ENCODE measurements at regions not wholly inside any gene's neighbourhood (a gene's known extent, or its start where the extent isn't known, plus 50 kb on each side); places are given as distances from the start of the nearest gene placed in this dataset.

- 89% methylated on average over 1 of the region's 1 CpG for WGBS (ENCODE audit: low lambda C conversion rate, missing lambda C conversion rate)
- Histone ChIP-seq H3K27ac (no peak overlapping the region), H3K79me2 (no peaks in the 10 kb centered on the region), H3K36me3 (replicated peaks; ENCODE audit: insufficient read depth, low read depth) (no peaks in the 10 kb centered on the region), H2AFZ (no peak overlapping the region), H3K27me3 (no peaks in the 10 kb centered on the region), H3K9me3 (ENCODE audit: low read depth) (no peaks in the 10 kb centered on the region), H4K20me1 (ENCODE audit: insufficient read depth, poor library complexity, severe bottlenecking) (no peaks in the 10 kb centered on the region), H3K4me2 (no peak overlapping the region), H3K4me3 (no peak overlapping the region), H3K4me1 (ENCODE audit: insufficient read depth) (no peaks in the 10 kb centered on the region), H3K9me2 (replicated peaks; ENCODE audit: insufficient read depth) (no peaks in the 10 kb centered on the region)
- DNase-seq (ENCODE audit: low spot score): no peak
- TF ChIP-seq EZH2phosphoT487 (IDR thresholded peaks at IDR 0.05; ENCODE audit: low read depth, severe bottlenecking, unreplicated experiment) (no peak), EZH2 (IDR thresholded peaks at IDR 0.05; ENCODE audit: borderline replicate concordance) (no peak)
- TF ChIP-seq, protein P1, sequence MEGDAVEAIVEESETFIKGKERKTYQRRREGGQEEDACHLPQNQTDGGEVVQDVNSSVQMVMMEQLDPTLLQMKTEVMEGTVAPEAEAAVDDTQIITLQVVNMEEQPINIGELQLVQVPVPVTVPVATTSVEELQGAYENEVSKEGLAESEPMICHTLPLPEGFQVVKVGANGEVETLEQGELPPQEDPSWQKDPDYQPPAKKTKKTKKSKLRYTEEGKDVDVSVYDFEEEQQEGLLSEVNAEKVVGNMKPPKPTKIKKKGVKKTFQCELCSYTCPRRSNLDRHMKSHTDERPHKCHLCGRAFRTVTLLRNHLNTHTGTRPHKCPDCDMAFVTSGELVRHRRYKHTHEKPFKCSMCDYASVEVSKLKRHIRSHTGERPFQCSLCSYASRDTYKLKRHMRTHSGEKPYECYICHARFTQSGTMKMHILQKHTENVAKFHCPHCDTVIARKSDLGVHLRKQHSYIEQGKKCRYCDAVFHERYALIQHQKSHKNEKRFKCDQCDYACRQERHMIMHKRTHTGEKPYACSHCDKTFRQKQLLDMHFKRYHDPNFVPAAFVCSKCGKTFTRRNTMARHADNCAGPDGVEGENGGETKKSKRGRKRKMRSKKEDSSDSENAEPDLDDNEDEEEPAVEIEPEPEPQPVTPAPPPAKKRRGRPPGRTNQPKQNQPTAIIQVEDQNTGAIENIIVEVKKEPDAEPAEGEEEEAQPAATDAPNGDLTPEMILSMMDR (IDR thresholded peaks at IDR 0.05; ENCODE audit: poor library complexity): no peak
These were observed 390.4 kb downstream of the SI start for GRCh38 chr3:164687902-164688301.

GRCh38 chr3:164687211-164687610 is 391.1 kb downstream of the SI start:
- no peaks in the 10 kb centered on the region for H3K36me3 ChIP-seq (replicated peaks; ENCODE audit: insufficient read depth, low read depth)
- DNase-seq (ENCODE audit: low spot score): no peak
- no peaks in the 10 kb centered on the region for H3K27me3 ChIP-seq
- no peak overlapping the region for H2AFZ ChIP-seq
- no peak overlapping the region for H3K27ac ChIP-seq
- 82% methylated on average over 3 of the region's 3 CpGs for WGBS (ENCODE audit: low lambda C conversion rate, missing lambda C conversion rate)
- no peak overlapping the region for H3K4me2 ChIP-seq
- H3K4me1 ChIP-seq (ENCODE audit: insufficient read depth): no peaks in the 10 kb centered on the region
- H3K4me3 ChIP-seq: no peak overlapping the region
- no peaks in the 10 kb centered on the region for H3K79me2 ChIP-seq
- no peaks in the 10 kb centered on the region for H3K9me2 ChIP-seq (replicated peaks; ENCODE audit: insufficient read depth)
- TF ChIP-seq, protein P1 (IDR thresholded peaks at IDR 0.05; ENCODE audit: poor library complexity): no peak
- TF ChIP-seq EZH2phosphoT487 (IDR thresholded peaks at IDR 0.05; ENCODE audit: low read depth, severe bottlenecking, unreplicated experiment) (no peak), EZH2 (IDR thresholded peaks at IDR 0.05; ENCODE audit: borderline replicate concordance) (no peak)
- no peaks in the 10 kb centered on the region for H4K20me1 ChIP-seq (ENCODE audit: insufficient read depth, poor library complexity, severe bottlenecking)
- no peaks in the 10 kb centered on the region for H3K9me3 ChIP-seq (ENCODE audit: low read depth)

DNA sequence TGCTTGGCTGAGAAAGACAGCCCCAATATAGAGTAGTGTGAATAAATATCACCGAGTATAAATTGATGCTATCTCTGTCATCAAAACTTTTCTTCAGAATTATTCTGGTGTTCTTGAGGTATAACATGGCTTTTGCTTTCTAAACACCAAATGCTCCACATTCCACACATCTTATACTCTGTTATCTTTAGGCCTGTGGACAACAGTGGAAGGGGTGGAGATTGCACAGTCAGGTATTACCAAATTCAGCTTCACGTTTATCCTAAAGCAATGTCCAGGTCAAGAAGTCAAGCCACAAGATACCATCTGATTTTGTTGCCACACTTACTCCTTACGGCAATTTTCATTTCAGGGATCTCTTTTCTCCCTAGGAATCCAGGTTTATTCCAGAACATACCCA is 394.8 kb downstream of the SI start:
- DNase-seq (ENCODE audit: low spot score): no peak
- no peaks in the 10 kb centered on the region for H3K9me3 ChIP-seq (ENCODE audit: low read depth)
- H3K9me2 ChIP-seq (replicated peaks; ENCODE audit: insufficient read depth): no peaks in the 10 kb centered on the region
- no peak overlapping the region for H2AFZ ChIP-seq
- no peaks in the 10 kb centered on the region for H4K20me1 ChIP-seq (ENCODE audit: insufficient read depth, poor library complexity, severe bottlenecking)
- 50% methylated on average over 3 of the region's 3 CpGs for WGBS (ENCODE audit: low lambda C conversion rate, missing lambda C conversion rate)
- H3K27me3 ChIP-seq: no peaks in the 10 kb centered on the region
- H3K4me2 ChIP-seq: no peak overlapping the region
- TF ChIP-seq, protein P1 (IDR thresholded peaks at IDR 0.05; ENCODE audit: poor library complexity): no peak
- TF ChIP-seq EZH2phosphoT487 (IDR thresholded peaks at IDR 0.05; ENCODE audit: low read depth, severe bottlenecking, unreplicated experiment): no peak
- H3K79me2 ChIP-seq: no peaks in the 10 kb centered on the region
- H3K27ac ChIP-seq: no peak overlapping the region
- no peaks in the 10 kb centered on the region for H3K36me3 ChIP-seq (replicated peaks; ENCODE audit: insufficient read depth, low read depth)
- no peaks in the 10 kb centered on the region for H3K4me1 ChIP-seq (ENCODE audit: insufficient read depth)
- no peak overlapping the region for H3K4me3 ChIP-seq

DNA sequence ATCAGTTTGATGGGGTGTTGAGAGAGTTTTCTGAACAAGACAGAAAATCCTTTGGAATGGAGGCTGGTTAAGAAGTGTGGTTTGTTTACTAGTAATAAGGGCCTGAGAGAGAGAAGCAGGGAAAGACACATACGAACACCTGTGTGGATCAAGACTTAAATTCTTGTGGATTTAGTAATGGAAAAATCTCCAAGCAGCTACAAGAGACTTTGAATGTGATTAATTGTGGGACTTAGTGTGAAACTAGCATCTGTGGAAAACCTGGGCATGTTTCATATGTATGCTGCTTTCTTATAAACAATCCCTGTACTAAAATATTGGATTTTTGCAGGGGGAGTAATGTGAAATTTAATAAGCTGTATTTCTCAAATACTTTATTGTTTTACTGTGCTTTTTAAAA is 399.1 kb downstream of the SI start:
- H3K79me2 ChIP-seq: no peaks in the 10 kb centered on the region
- H3K4me2 ChIP-seq: no peak overlapping the region
- 63% methylated on average over 1 of the region's 1 CpG for WGBS (ENCODE audit: low lambda C conversion rate, missing lambda C conversion rate)
- H3K27me3 ChIP-seq: no peaks in the 10 kb centered on the region
- H3K9me3 ChIP-seq (ENCODE audit: low read depth): no peaks in the 10 kb centered on the region
- no peak overlapping the region for H3K4me3 ChIP-seq
- no peaks in the 10 kb centered on the region for H3K9me2 ChIP-seq (replicated peaks; ENCODE audit: insufficient read depth)
- TF ChIP-seq, protein P1 (IDR thresholded peaks at IDR 0.05; ENCODE audit: poor library complexity): no peak
- TF ChIP-seq EZH2phosphoT487 (IDR thresholded peaks at IDR 0.05; ENCODE audit: low read depth, severe bottlenecking, unreplicated experiment) (no peak), EZH2 (IDR thresholded peaks at IDR 0.05; ENCODE audit: borderline replicate concordance) (no peak)
- no peaks in the 10 kb centered on the region for H4K20me1 ChIP-seq (ENCODE audit: insufficient read depth, poor library complexity, severe bottlenecking)
- no peaks in the 10 kb centered on the region for H3K36me3 ChIP-seq (replicated peaks; ENCODE audit: insufficient read depth, low read depth)
- no peak overlapping the region for H3K27ac ChIP-seq
- no peaks in the 10 kb centered on the region for H3K4me1 ChIP-seq (ENCODE audit: insufficient read depth)
- peak; percentile 3 for DNase-seq (ENCODE audit: low spot score)
- H2AFZ ChIP-seq: no peak overlapping the region

Measured in hepatocyte (in vitro differentiated cells).